ENCODE measurements at regions not wholly inside any gene's neighbourhood (a gene's known extent, or its start where the extent isn't known, plus 50 kb on each side); places are given as distances from the start of the nearest gene placed in this dataset.

- TF ChIP-seq CTCF (IDR thresholded peaks at IDR 0.05; ENCODE audit: insufficient read depth, low read length, poor library complexity, severe bottlenecking) (no peak), EZH2phosphoT487 (conservative IDR thresholded peaks at IDR 0.05; ENCODE audit: low read length) (no peak)
Observed at GRCh38 chr6:127019828-127020227, 98.6 kb upstream of the RSPO3 start.
